IMR-90 (cell line): ENCODE measurements at regions not wholly inside any gene's neighbourhood (a gene's known extent, or its start where the extent isn't known, plus 50 kb on each side); places are given as distances from the start of the nearest gene placed in this dataset.

Experiments used
- ATAC-seq: fragments of 200-7000 bp; cut with Tn5 transposase; 2 replicates; pipeline ENCODE4 v1.9.1; 2020; ENCODE audit warnings: low read depth, mild to moderate bottlenecking, moderate library complexity
- BruUV-seq: library from RNA; stranded (reverse); fragments of 400-500 nt; replicated peaks from 2 replicates; lab custom pipeline; 2021; lab: Mats Ljungman, UMichigan
- CTCF ChIA-PET: fragments of 300-600 bp; formaldehyde crosslinking; extraction: SDS; loops from one replicate; lab custom pipeline; 2021; ENCODE audit warnings: antibody characterized with exemption; lab: Yijun Ruan, JAX
- POLR2A ChIA-PET: fragments of 300-600 bp; sonication (Branson Sonifier 250); formaldehyde crosslinking; loops from one replicate; lab custom pipeline; 2022; ENCODE audit warnings: antibody characterized with exemption; ENCODE audit not compliant: unreplicated experiment; lab: Charles Lee
- DNase-seq: peaks from one replicate; pipeline ENCODE4 v3.0.0; 2013
- H2AFZ ChIP-seq: replicated peaks from 2 replicates; pipeline ENCODE3; 2013; ENCODE audit warnings: low read length, mild to moderate bottlenecking; ENCODE audit not compliant: poor library complexity
- H2AK5ac ChIP-seq: 2 replicates; pipeline ENCODE4 v1.6.1; 2013; ENCODE audit warnings: low read depth, low read length, inconsistent platforms
- H2AK9ac ChIP-seq: replicated peaks from 2 replicates; pipeline ENCODE3; 2013; ENCODE audit warnings: mild to moderate bottlenecking, low read depth, low read length, moderate library complexity; ENCODE audit not compliant: poor library complexity
- H2BK120ac ChIP-seq: 2 replicates; pipeline ENCODE4 v1.6.1; 2013; ENCODE audit warnings: low read depth, low read length, inconsistent platforms
- H2BK15ac ChIP-seq: 3 replicates; pipeline ENCODE4 v1.6.1; 2013; ENCODE audit warnings: low read depth, low read length, inconsistent platforms
- H2BK20ac ChIP-seq: 2 replicates; pipeline ENCODE4 v1.6.1; 2013; ENCODE audit warnings: low read depth, mild to moderate bottlenecking, inconsistent platforms, low read length, moderate library complexity
- H2BK5ac ChIP-seq: 2 replicates; pipeline ENCODE4 v1.6.1; 2013; ENCODE audit warnings: mild to moderate bottlenecking, low read depth, low read length, inconsistent platforms; ENCODE audit not compliant: poor library complexity, severe bottlenecking
- H3K14ac ChIP-seq: replicated peaks from 2 replicates; pipeline ENCODE4 v1.6.1; 2013; ENCODE audit warnings: low read depth, low read length, inconsistent platforms
- H3K18ac ChIP-seq: 2 replicates; pipeline ENCODE4 v1.6.1; 2013; ENCODE audit warnings: low read depth, low read length, control low read depth
- H3K23ac ChIP-seq: 2 replicates; pipeline ENCODE4 v1.6.1; 2013; ENCODE audit warnings: low read depth, low read length, inconsistent platforms
- H3K27ac ChIP-seq: 2 replicates; pipeline ENCODE4 v1.5.1; 2013; ENCODE audit warnings: mild to moderate bottlenecking, control low read depth, low read length; ENCODE audit not compliant: insufficient read depth
- H3K27me3 ChIP-seq: 2 replicates; pipeline ENCODE4 v1.6.1; 2013; ENCODE audit warnings: low read length; ENCODE audit not compliant: control insufficient read depth, insufficient read depth
- H3K36me3 ChIP-seq: 2 replicates; pipeline ENCODE4 v1.6.1; 2013; ENCODE audit warnings: low read length, mixed read lengths; ENCODE audit not compliant: control insufficient read depth, insufficient read depth
- H3K4ac ChIP-seq: 2 replicates; pipeline ENCODE4 v1.6.1; 2013; ENCODE audit warnings: low read depth, low read length, inconsistent platforms
- H3K4me1 ChIP-seq: 2 replicates; pipeline ENCODE4 v1.6.1; 2013; ENCODE audit warnings: low read length, mixed read lengths; ENCODE audit not compliant: control insufficient read depth, insufficient read depth
- H3K4me2 ChIP-seq: 2 replicates; pipeline ENCODE4 v1.6.1; 2013; ENCODE audit warnings: low read depth, mild to moderate bottlenecking, control low read depth, low read length, moderate library complexity
- H3K4me3 ChIP-seq: 2 replicates; pipeline ENCODE4 v1.5.1; 2013; ENCODE audit warnings: low read depth, mild to moderate bottlenecking, control low read depth, low read length, moderate library complexity; ENCODE audit not compliant: insufficient read depth
- H3K56ac ChIP-seq: 2 replicates; pipeline ENCODE4 v1.6.1; 2013; ENCODE audit warnings: low read length, inconsistent platforms; ENCODE audit not compliant: insufficient read depth; ENCODE audit errors: extremely low read depth
- H3K79me1 ChIP-seq, 2 experiments: 2 replicates each; pipeline ENCODE4 v1.6.1; 2013; ENCODE audit warnings: low read length in 2 of 2, inconsistent platforms in 1 of 2, low read depth in 1 of 2
- H3K9ac ChIP-seq: 2 replicates; pipeline ENCODE4 v1.6.1; 2013; ENCODE audit warnings: low read depth, low read length, control low read depth
- H3K9me1 ChIP-seq: 2 replicates; pipeline ENCODE4 v1.6.1; 2013; ENCODE audit warnings: low read length, inconsistent platforms; ENCODE audit not compliant: insufficient read depth
- H3K9me3 ChIP-seq: 2 replicates; pipeline ENCODE4 v1.6.1; 2013; ENCODE audit warnings: low read length; ENCODE audit not compliant: control insufficient read depth, insufficient read depth
- H4K20me1 ChIP-seq: 2 replicates; pipeline ENCODE4 v1.6.1; 2013; ENCODE audit warnings: low read length, inconsistent platforms; ENCODE audit not compliant: insufficient read depth
- H4K5ac ChIP-seq: 2 replicates; pipeline ENCODE4 v1.6.1; 2013; ENCODE audit warnings: mild to moderate bottlenecking, low read depth, low read length, control low read depth
- H4K8ac ChIP-seq, 2 experiments: 2 replicates each; pipeline ENCODE4 v1.6.1; 2013; ENCODE audit warnings: low read depth in 2 of 2, low read length in 2 of 2, control low read depth in 1 of 2, inconsistent platforms in 1 of 2
- H4K91ac ChIP-seq: 2 replicates; pipeline ENCODE4 v1.6.1; 2013; ENCODE audit warnings: low read depth, low read length, inconsistent platforms; ENCODE audit not compliant: insufficient read depth
- ELK1 ChIP-seq: fragments of 150-350 bp; IDR thresholded peaks from 2 replicates; pipeline ENCODE4 v1.6.1; 2016; ENCODE audit warnings: low read depth, mild to moderate bottlenecking, low read length, moderate library complexity, borderline replicate concordance
- FOS ChIP-seq: fragments of 150-350 bp; IDR thresholded peaks from 2 replicates; pipeline ENCODE4 v1.6.1; 2016; ENCODE audit warnings: low read depth, low read length
- MAFK ChIP-seq: IDR thresholded peaks from 2 replicates; pipeline ENCODE4 v1.6.1; 2012; ENCODE audit warnings: low read depth, low read length, improper control_type of control experiment
- MAZ ChIP-seq: IDR thresholded peaks from 2 replicates; pipeline ENCODE4 v1.6.1; 2012; ENCODE audit warnings: low read depth, mild to moderate bottlenecking, low read length, improper control_type of control experiment, moderate library complexity, borderline replicate concordance
- MXI1 ChIP-seq: IDR thresholded peaks from 2 replicates; pipeline ENCODE4 v1.6.1; 2012; ENCODE audit warnings: low read depth, mild to moderate bottlenecking, low read length, moderate library complexity, borderline replicate concordance
- POLR2A ChIP-seq: IDR thresholded peaks from 2 replicates; pipeline ENCODE4 v1.6.1; 2012; ENCODE audit warnings: mild to moderate bottlenecking, low read depth, low read length
- RAD21 ChIP-seq: IDR thresholded peaks from 2 replicates; pipeline ENCODE4 v1.6.1; 2012; ENCODE audit warnings: low read length, improper control_type of control experiment
- RCOR1 ChIP-seq: IDR thresholded peaks from 2 replicates; pipeline ENCODE4 v1.6.1; 2012; ENCODE audit warnings: mild to moderate bottlenecking, low read length, improper control_type of control experiment; ENCODE audit not compliant: insufficient replicate concordance
- SMC3 ChIP-seq: fragments of 150-350 bp; IDR thresholded peaks from 2 replicates; pipeline ENCODE4 v1.6.1; 2016; ENCODE audit warnings: low read depth, mild to moderate bottlenecking, antibody characterized with exemption, low read length, moderate library complexity
- USF2 ChIP-seq: fragments of 150-350 bp; IDR thresholded peaks from 2 replicates; pipeline ENCODE4 v1.6.1; 2017; ENCODE audit warnings: mild to moderate bottlenecking, antibody characterized with exemption, low read length, low read depth
- WGBS, 2 experiments: methylation state at CpG; one replicate each; pipeline versions ENCODE4 v1.1.5 to v1.1.7; 2013; ENCODE audit warnings: missing lambda C conversion rate in 2 of 2; ENCODE audit not compliant: insufficient read length in 1 of 2; ENCODE audit errors: extremely low coverage in 2 of 2; 5-methylcytosine and 5-hydroxymethylcytosine counted together
- dilution Hi-C: fragments of 300-500 bp; cut with HindIII; formaldehyde crosslinking; loops from one replicate; pipeline ENCODE4 v1.14.3; 2018; ENCODE audit warnings: low sequenced_read_pairs; ENCODE audit not compliant: unreplicated experiment
- in situ Hi-C: fragments of 300-500 bp; cut with MboI; formaldehyde crosslinking; loops from 3 replicates; pipeline ENCODE4 v1.14.3; 2019; ENCODE audit warnings: low sequenced_read_pairs, inconsistent platforms, mixed read lengths
- intact Hi-C: fragments of 100-400 bp; cut with micrococcal nuclease; formaldehyde crosslinking; loops from 2 replicates; pipeline ENCODE4 v1.10.0; 2022

DNA sequence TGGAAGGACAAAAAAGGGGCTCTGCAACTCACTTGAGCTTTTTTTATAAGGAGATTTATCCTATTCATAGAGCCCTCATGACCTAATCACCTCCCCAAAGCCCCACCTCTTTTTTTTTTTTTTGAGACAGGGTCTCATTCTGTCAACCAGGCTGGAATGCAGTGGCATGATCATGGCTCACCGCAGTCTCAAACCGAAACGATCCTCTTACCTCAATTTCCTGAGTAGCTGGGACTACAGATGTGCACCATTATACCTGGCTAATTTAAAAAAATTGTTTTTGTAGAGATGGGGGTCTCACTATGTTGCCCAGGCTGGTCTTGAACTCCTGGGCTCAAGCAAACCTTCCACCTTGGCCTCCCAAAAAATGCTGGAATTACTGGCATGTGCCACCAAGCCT lies 61.6 kb upstream of the PDGFRA start:
- Histone ChIP-seq H4K8ac (no peak overlapping the region), H3K56ac (no peak overlapping the region), H3K9me1 (peaks cover 7% of the 10 kb centered on the region), H3K79me1 (no peaks in the 10 kb centered on the region), H3K4me3 (no peak overlapping the region), H3K9ac (no peak overlapping the region), H3K23ac (no peak overlapping the region), H3K4me1 (peaks cover 8% of the 10 kb centered on the region), H4K5ac (no peak overlapping the region), H2BK15ac (no peak overlapping the region), H2AK9ac (no peak overlapping the region), H3K4me2 (no peak overlapping the region), H4K20me1 (no peaks in the 10 kb centered on the region), H2BK20ac (no peak overlapping the region), H3K9me3 (no peaks in the 10 kb centered on the region), H4K91ac (no peak overlapping the region; the same call in 1 of the 2 replicates), H3K4ac (no peak overlapping the region), H2AK5ac (no peak overlapping the region), H2BK5ac (no peak overlapping the region), H3K27ac (no peak overlapping the region), H2BK120ac (peak overlapping the region; percentile 33; the same call in 1 of the 2 replicates), H3K18ac (no peak overlapping the region), H3K36me3 (no peaks in the 10 kb centered on the region), H3K27me3 (no peaks in the 10 kb centered on the region), H2AFZ (no peak overlapping the region), H3K14ac (no peak overlapping the region)
- DNase-seq (no peak), ATAC-seq (no peak)
- no TSS peak for BruUV-seq
- TF ChIP-seq ELK1 (no peak), MAZ (no peak), RCOR1 (no peak), USF2 (no peak), SMC3 (no peak), POLR2A (no peak), MAFK (no peak), MXI1 (no peak), RAD21 (no peak), FOS (no peak)
- no CpG with 5 or more reads among the region's 3 CpGs for WGBS, 2 experiments
- ChIA-PET POLR2A (no interaction called here), CTCF (no interaction called here)
- in situ Hi-C loops (no loop called here), dilution Hi-C loops (no loop called here), intact Hi-C loops (loop anchor here (5.0 kb wide), 1 partner anchor 85 kb away; no protein-coding TSS in a partner anchor)
